ENCODE measurements at regions not wholly inside any gene's neighbourhood (a gene's known extent, or its start where the extent isn't known, plus 50 kb on each side); places are given as distances from the start of the nearest gene placed in this dataset.

DNA sequence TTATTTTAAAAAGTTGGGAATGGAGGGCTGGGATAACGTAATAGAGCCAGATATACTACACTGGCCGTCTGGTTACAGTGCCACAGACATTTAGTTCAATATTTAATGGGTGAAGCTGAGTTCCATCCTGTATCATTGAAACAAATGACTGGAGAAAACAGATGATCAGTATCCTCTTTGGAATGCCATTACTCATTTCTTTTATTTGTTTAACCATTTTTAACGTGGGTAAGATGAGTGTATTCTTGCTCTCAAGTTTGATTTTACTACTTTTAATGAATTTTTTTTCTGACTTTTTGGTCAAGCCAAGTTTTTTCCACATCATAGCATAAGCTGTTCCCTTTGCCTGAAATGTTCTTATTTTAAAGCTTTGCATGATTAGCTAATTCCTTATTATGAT, 53.9 kb upstream of the GRM7 start:
- Histone ChIP-seq H3K9ac (ENCODE audit: low read depth, low read length) (no peak overlapping the region), H4K20me1 (ENCODE audit: insufficient read depth, low read length) (no peaks in the 10 kb centered on the region), H3K4me1 (ENCODE audit: insufficient read depth, low read length) (no peaks in the 10 kb centered on the region), H3K36me3 (ENCODE audit: insufficient read depth, low read length) (no peaks in the 10 kb centered on the region), H3K79me2 (ENCODE audit: insufficient read depth, low read length) (no peaks in the 10 kb centered on the region), H3K4me2 (ENCODE audit: insufficient read depth, low read length) (no peak overlapping the region), H3K27me3 (ENCODE audit: insufficient read depth, low read length, poor library complexity) (no peaks in the 10 kb centered on the region), H3K27ac (ENCODE audit: low read length) (no peak overlapping the region), H3K4me3 (ENCODE audit: low read depth in 1 of 2, low read length in 2 of 2) (no peak overlapping the region), H2AFZ (ENCODE audit: low read depth, low read length) (no peak overlapping the region), H3K9me3 (ENCODE audit: insufficient read depth, low read length, severe bottlenecking) (no peaks in the 10 kb centered on the region)
- TF ChIP-seq EZH2 (IDR thresholded peaks at IDR 0.05; ENCODE audit: borderline replicate concordance, low read depth, low read length, severe bottlenecking) (no peak), CTCF (IDR thresholded peaks at IDR 0.05; ENCODE audit: borderline replicate concordance, extremely low read depth, low read length, poor library complexity, severe bottlenecking) (no peak)
- DNase-seq = no peak
- no peak for ATAC-seq (ENCODE audit: insufficient read depth, low read depth)

DNA sequence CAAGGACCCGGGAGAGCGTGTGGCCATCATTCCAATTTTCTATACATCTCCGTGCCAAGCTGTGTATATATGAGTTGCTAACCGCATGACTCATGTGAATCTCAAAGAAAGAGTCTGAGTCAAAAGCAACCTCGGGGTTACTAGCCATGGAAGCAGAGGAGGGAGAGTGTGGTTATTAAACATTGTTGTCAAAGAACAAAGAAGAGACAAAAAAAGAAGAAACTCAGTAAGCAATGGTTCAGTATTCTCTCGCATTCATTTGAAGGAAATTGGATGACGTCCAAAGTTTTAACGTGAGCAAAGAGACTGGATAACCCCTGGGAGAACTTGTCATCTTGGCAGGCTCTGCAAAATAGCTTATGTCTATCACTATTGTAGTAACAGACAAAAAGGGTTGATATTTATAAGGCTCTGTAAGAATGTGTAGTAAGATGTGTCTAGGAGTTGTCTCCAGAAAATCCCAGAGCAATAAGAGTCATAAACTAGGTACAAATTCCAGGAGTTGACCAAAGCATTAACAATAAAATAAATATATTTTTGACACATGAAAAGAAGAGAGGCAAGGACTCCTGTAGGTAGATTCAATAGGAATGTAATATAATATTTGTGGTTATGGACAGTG, 52.8 kb upstream of the GRM7 start:
- TF ChIP-seq EZH2 (IDR thresholded peaks at IDR 0.05; ENCODE audit: borderline replicate concordance, low read depth, low read length, severe bottlenecking) (no peak), CTCF (IDR thresholded peaks at IDR 0.05; ENCODE audit: borderline replicate concordance, extremely low read depth, low read length, poor library complexity, severe bottlenecking) (no peak)
- H3K79me2 ChIP-seq (ENCODE audit: insufficient read depth, low read length) = no peaks in the 10 kb centered on the region
- no peaks in the 10 kb centered on the region for H3K4me1 ChIP-seq (ENCODE audit: insufficient read depth, low read length)
- H4K20me1 ChIP-seq (ENCODE audit: insufficient read depth, low read length) = no peaks in the 10 kb centered on the region
- no peaks in the 10 kb centered on the region for H3K36me3 ChIP-seq (ENCODE audit: insufficient read depth, low read length)
- DNase-seq = no peak
- no peaks in the 10 kb centered on the region for H3K27me3 ChIP-seq (ENCODE audit: insufficient read depth, low read length, poor library complexity)
- no peak overlapping the region for H3K4me2 ChIP-seq (ENCODE audit: insufficient read depth, low read length)
- H3K4me3 ChIP-seq (ENCODE audit: low read depth in 1 of 2, low read length in 2 of 2) = no peak overlapping the region
- H3K9ac ChIP-seq (ENCODE audit: low read depth, low read length) = no peak overlapping the region
- H2AFZ ChIP-seq (ENCODE audit: low read depth, low read length) = no peak overlapping the region
- no peaks in the 10 kb centered on the region for H3K9me3 ChIP-seq (ENCODE audit: insufficient read depth, low read length, severe bottlenecking)
- no peak for ATAC-seq (ENCODE audit: insufficient read depth, low read depth)
- H3K27ac ChIP-seq (ENCODE audit: low read length) = no peak overlapping the region

DNA sequence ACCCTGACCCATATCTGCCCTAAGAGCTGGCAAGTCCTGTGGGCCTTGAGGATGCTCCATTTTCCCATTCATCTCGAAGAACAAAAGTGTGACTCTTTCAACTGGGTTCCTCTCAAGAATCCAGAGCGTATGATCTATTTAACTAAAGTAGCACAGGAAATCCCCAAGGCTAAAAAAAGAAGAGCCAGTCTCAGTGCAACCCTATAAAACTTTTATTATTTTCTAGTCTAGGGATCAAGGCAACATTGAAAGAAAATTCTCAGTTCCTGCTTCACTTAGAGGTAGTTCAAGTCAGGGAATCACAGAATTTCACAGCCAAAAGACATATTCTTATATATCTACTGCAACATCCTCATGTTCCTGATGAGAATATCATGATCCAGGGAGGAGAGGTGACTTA, 51.6 kb upstream of the GRM7 start:
- no peaks in the 10 kb centered on the region for H3K27me3 ChIP-seq (ENCODE audit: insufficient read depth, low read length, poor library complexity)
- no peaks in the 10 kb centered on the region for H3K4me1 ChIP-seq (ENCODE audit: insufficient read depth, low read length)
- H3K79me2 ChIP-seq (ENCODE audit: insufficient read depth, low read length) = no peaks in the 10 kb centered on the region
- H3K4me2 ChIP-seq (ENCODE audit: insufficient read depth, low read length) = no peak overlapping the region
- H3K36me3 ChIP-seq (ENCODE audit: insufficient read depth, low read length) = no peaks in the 10 kb centered on the region
- H2AFZ ChIP-seq (ENCODE audit: low read depth, low read length) = no peak overlapping the region
- H3K27ac ChIP-seq (ENCODE audit: low read length) = no peak overlapping the region
- no peak overlapping the region for H3K9ac ChIP-seq (ENCODE audit: low read depth, low read length)
- no peaks in the 10 kb centered on the region for H3K9me3 ChIP-seq (ENCODE audit: insufficient read depth, low read length, severe bottlenecking)
- no peak for DNase-seq
- no peak overlapping the region for H3K4me3 ChIP-seq (ENCODE audit: low read depth in 1 of 2, low read length in 2 of 2)
- TF ChIP-seq CTCF (IDR thresholded peaks at IDR 0.05; ENCODE audit: borderline replicate concordance, extremely low read depth, low read length, poor library complexity, severe bottlenecking) (no peak), EZH2 (IDR thresholded peaks at IDR 0.05; ENCODE audit: borderline replicate concordance, low read depth, low read length, severe bottlenecking) (no peak)
- no peaks in the 10 kb centered on the region for H4K20me1 ChIP-seq (ENCODE audit: insufficient read depth, low read length)
- ATAC-seq (ENCODE audit: insufficient read depth, low read depth) = no peak

All from DND-41 (cell line).